HG03025 (cell line): ENCODE measurements at regions not wholly inside any gene's neighbourhood (a gene's known extent, or its start where the extent isn't known, plus 50 kb on each side); places are given as distances from the start of the nearest gene placed in this dataset.

Source experiments
- ATAC-seq: cut with Tn5 transposase; IDR thresholded peaks from one replicate; pipeline ENCODE4 v1.9.1; 2021; ENCODE audit warnings: mild to moderate bottlenecking, moderate library complexity; ENCODE audit not compliant: unreplicated experiment, low FRiP score

DNA sequence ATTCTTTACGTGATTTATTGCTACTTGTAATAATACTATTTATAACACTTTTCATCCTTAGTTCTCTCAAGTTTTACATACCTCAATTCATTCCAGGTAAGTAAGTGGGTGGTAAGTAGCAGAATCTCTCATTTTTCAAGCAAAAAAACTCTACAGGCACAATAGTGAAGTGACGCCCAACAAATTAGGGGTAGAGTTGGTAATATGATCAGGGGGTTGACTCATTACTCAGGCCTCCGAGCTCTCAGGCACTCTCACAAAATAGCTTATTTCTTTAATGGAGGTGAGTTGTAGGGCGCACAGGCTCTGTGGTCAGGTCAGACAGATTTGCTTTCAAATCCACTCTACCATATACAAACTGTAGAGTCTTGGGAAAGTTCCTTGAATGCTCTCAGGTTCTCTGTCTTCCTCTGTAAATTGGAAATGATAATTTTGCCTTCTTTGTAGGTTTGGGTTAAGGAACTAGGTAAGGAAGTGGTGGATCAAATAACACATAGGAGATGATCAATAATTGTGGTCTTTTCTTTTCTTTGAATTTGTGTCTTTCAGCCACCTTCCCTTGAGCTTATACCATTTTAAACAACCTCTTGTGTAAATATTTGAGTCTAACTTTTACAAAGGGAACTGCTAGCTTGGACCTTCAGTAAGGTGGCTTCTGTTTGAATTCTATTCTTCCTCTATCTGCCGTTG is 134.9 kb upstream of the LEF1 start:
- ATAC-seq, result no peak

DNA sequence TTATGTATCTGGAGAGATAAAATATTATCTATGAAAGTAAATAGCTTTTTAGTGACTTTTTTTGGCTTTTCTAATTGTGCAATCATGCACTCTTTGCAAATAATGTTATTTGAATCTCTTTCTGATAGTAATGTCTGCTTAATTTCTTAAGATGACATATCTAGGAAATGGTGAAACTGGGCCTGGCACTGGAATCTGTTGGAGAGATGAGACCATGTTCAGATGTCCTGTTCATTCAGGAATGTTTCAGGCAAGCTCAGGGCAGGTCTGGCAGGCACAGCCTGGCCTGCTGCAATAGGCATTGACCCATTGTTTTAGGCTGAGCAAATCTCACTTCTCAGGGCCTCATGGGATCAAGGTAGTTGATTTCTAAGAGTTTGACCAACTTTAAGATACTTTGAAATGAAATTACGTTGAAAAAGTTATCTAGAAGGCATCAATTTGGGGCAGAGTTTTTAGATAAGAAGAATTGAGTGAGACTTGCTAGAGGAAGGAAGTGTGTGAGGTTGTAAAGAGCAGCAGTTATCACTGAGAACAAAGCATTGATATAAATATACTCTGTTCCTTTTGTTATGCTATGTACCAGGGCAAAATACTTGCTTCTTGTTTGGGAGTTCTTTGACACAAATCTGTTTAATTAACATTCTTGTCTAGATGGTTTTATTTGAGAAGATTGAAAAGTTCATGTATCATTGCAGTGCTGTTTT is 133.0 kb upstream of the LEF1 start:
- ATAC-seq, result no peak

DNA sequence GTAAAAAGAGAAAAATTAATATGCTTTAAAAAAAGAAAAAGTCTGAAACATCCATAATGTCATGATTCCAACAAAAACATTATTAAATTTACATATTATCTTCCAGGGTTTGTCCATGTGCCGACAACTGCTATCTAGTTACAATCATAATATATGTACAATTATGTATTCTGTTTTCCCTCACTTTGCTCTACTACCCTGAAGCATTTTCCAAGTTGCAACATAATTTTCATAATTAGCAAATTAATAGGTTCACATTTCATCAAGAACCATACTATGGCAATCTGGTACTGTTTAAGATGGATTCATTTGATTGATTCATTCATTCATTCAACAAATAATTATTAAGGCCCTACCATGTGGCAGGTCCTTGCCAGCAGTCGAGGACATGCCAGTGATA is 128.9 kb upstream of the LEF1 start:
- ATAC-seq, result no peak

DNA sequence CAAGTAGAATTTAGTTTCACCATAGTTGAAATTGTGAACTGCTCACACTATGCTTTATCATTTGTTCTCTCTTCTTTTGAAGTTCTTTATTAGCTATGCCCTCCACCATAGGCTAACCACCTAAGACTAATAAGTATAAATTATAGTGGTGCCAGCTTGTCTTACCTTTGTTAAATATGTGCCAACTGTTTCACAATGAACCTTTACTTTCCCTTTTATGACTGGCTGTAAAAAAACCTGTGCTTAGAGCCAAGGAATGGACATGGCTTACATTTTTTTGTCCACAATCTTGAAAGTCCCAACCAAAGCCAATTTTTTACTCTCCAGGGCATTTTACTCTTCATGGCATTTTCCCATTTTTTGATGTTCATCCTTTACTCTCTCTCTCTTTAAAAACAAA is 123.5 kb upstream of the LEF1 start:
- ATAC-seq, result no peak

DNA sequence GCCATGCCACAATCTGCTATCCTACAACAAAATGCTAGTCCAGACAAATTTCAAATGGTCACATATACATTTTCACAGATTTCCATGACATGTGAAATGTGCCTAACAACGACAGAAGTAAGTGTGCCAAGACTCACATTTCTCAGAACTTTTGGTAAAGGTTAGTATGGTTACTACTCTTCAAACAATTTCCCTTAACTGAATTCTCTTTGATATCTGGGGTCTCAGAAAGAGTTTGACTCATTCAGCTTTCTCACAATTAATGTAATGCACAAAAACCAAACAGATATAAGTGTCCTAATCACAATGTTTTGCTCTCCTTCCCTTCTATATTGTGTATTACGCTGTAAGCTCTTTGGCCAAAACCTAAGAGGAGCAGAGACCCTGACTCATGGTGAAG is 122.4 kb upstream of the LEF1 start:
- no peak for ATAC-seq

DNA sequence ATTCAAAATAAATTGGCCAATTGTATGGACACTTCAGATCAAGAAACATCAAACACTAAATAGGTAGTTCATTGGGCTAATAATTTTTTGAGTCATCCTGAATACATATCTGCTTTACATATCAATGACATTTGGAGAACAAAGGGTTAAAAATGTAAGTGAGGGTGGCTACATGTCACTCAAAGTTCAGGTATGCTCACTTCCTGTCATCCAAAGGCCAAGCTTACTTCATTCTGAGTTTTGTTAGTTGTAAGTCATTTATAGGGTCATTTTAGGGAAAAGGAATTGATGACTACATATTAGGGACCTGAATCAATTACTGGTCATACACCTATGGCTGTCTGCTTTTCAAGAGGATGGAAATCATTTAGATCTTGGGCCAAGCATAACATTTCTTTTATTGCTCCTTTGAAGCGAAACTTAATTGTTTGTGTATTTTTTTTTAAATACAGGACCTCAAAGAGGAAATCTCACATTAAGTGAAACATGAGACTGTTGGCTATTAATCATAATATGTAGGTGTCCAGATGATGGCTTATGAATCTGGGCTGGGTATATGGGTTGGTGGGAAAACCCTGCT is 119.2 kb upstream of the LEF1 start:
- ATAC-seq, result no peak

DNA sequence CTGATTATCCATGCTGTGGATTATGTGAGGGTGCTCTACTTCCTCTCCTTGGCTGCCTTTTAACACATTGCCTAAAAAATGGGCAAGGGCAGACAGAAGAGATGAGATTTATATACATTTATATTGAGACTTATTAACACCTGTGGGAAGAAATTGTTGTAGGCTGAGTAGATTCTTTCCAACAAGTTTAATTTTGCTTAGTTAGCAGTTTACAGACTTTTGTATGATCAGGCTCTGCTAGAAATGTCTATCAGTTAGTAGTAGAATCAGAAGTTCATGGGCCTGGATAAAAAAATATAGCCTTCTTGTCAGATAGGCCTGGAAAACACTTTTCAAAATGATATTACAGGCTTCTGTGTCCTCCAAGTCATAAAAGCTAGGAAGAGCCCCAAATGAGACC is 111.3 kb upstream of the LEF1 start:
- ATAC-seq, result no peak

DNA sequence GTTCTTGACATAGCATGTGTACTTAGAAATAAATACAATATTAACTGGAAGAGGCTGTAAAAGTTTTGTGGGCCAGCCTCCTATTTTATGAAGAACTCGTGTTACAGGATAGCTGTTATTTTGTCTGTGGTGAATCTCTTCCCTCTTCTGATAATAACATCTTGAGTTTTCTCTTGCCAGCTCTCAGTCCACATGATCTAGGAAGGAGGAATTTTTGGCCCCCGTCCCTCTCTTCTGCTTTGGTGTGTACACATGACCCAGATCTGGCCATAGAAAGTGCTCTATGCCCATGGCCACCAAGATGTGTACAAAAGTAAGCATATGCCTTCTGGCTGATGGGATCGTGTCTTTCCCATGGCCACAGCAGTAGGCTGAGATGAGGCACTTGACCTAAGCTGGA is 108.0 kb upstream of the LEF1 start:
- ATAC-seq, result no peak

DNA sequence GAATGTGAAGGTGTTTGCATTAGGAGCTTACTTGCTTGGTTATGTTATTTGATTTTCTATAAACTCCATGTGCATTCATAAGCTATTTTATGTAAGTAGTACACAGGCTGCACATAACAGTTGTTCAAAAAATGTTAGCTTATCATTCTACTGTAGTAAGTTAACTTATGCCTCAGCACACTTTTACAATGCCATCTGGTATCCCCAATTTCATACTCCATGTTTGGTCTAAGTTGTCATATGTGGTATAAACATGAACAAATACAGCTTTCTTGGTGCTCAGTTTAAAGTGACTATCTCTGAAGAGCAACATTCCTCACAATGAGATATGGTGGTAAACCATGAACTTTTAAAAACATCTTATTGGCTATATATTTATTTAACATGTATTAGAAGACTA is 104.3 kb upstream of the LEF1 start:
- no peak for ATAC-seq

DNA sequence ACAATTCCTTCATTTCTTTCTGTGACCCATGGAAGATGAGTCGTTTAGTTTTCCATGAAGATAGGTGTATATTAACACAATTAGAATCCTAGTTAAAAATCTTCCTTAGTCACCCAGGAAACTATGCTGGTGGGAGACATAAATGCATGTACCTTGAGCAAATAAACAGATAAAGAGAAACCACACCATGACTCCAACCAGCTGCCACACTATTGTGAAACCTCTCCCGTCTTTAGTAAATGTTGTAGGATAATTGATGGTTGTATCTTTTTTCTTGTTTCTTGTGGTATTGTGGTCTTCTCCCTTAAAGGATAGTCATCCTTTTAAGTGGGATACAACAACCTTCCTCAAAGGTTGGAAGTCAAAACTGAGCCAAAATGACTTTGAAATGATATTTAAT is 103.8 kb upstream of the LEF1 start:
- ATAC-seq, result no peak

DNA sequence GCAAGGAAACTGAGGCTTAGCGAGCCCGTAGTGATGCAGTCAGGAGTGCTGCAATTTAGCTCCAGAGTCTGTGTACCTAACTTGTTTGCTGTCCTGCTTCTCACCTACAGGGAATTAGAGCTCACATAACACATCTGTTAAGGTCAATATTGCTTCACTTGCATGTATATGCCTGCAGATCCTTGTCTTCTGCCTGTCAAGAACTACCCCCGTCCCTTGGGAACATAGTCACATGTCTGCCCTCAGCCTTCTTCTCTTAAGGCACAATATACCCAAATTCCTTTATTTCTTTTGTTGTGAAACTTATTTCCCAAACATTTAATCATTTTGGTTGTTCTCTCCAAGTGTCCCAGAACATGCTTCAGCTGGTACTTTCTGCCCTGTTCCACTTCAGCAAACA is 103.3 kb upstream of the LEF1 start:
- no peak for ATAC-seq

DNA sequence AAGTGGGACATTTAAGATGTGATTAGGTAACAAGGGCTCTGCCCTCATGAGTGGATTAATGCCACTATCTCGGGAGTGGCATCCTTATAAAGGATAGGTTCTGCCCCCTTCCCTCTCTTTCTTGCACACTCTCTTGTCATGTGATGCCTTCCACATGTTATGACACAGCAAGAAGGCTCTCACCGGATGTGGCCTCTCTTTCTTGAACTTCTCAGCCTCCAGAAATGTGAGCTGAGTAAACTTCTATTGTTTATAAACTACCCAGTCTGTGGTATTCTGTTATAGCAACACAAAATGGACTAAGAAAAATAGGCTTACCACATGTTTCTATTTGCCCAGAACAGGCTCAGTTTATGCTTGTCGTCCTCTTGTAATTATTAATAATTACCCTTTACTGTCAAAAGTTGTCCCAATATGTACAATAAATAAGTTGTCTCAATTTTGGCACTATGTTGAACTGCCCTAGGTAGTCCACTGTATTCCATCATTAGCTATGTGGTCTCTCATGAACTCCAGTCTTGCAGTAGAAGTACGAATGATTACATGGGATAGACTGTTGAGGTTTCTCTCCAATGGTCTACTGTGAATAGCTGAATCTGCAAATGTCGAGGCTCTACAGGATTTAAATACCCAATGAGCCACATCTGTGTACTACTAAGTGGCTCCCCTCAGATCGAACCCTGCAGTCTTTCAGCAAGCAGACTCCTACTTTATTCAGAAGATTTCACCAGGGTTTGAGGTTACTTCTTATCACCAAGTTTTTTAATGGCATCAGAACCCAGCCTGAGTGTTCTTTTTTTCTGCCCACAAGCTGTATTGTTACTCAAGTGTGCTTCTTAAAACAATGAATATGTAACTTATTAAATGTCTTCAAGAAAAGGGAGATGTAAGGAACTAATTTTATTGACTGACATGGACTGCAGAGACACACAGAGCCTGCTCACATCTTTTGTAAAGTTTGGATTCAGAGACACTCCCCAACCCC is 102.0 kb upstream of the LEF1 start:
- ATAC-seq, result no peak

DNA sequence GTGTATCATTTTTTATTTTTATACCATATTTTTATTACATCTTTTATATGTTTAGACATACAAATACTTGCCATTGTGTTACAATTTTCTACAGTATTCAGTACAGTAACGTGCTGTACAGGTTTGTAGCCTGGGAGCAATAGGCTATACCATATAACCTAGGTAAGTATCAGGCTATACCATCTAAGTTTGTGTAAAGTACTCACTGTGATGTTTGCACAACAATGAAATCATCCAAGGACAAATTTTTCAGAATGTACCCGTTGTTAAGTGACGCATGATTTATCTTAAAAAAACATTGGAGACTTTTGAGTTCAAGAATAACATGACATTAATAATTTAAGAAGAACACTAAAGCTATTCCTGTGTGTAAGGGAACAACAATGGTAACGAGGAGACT is 96.0 kb upstream of the LEF1 start:
- no peak for ATAC-seq

DNA sequence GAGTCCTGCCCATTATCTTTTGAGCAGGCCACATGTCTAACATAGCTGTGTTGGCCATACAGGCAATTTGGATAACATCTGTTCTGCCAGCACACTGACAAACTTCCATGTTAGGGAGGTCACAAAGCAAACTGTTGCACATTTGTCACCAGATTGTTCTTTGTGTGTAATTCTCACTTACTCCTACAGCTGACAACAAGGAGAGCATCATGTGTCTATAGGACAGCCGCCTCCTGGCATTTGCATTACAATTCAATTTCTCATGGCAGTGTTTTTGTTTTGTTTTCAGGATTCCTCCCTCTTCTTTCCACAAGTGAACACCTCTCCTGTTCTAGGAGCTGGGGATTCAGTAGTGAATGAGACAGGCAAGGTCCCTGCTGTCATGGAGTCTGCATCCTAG is 94.3 kb upstream of the LEF1 start:
- ATAC-seq, result no peak

DNA sequence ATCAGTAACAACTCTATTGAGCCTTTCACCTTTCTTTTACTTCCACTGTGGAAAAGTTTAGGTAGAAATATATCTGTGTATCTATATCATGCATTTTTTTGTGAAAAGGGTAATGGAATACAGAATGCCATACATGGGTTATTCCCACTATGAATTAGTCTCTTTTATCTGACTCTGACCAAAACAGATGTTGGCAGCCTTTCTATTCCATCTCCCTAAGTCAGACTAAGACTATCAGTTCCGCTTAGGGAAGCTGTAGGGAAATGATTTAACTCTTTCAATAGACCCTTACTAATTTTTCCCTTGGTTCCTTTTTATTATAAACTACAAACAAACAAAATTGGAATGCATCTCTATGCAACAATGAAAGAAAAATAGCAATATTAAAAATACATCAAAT is 92.3 kb upstream of the LEF1 start:
- ATAC-seq, result no peak

DNA sequence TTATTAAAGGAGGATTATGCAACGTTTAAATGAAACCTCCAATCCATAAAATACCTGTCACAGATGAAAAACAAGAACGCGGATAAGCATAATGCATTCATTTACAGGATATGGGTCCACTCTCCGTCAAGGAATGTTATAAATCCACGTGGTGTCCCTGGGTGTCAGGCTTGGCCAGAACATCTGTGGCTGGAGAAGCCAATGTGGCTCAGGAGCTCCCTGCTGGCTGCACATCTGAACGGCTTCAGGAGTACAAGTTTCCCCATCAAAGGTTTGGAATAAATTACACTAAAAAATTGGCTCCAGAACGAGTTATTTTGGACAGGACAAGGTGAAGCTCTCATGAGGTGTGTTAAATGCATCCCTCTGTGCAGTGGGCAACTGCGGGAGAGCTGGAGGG is 87.8 kb upstream of the LEF1 start:
- ATAC-seq, result no peak

DNA sequence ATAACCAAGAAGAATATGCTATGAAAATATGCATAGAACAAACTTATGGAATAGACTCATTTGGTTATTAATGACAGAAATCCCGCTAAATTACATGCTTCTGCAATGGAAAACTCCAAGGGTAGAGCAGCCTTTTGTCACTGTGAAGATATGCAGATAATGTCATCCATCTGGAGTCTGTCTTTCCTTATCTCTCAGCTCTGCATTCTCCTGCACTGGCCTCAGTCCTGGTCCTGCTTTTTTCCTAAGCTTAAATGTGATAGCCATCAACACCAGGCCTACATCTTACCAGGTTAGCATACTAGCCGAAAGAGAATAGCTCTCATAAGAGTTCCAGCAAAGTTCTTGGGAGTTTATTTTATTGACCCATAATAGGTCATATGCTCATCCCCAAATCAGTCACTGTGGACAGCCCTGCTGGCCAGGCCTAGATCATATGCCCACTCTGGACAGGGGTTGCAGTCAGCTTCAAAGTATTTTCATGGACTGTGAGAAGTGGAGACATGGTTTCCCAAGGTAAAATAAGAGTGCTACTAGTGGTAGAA is 86.5 kb upstream of the LEF1 start:
- no peak for ATAC-seq

DNA sequence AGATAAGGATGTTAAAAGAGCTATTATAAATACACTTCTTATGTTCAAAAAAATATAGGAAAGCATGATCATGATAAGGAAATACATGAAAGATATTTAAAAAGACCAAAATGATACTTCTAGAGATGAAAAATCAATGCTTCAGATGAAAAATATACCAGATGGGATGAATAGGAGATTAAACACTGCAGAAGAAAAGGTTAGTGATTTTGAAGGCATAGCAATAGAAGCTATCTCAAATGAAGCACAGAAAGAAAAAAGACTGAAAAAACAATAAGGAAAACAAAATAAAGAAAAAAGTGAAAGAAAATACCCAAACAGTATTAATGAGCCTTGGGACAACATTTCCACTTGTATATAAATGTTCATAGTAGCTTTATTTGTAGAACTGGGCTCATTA is 80.7 kb upstream of the LEF1 start:
- ATAC-seq, result no peak

DNA sequence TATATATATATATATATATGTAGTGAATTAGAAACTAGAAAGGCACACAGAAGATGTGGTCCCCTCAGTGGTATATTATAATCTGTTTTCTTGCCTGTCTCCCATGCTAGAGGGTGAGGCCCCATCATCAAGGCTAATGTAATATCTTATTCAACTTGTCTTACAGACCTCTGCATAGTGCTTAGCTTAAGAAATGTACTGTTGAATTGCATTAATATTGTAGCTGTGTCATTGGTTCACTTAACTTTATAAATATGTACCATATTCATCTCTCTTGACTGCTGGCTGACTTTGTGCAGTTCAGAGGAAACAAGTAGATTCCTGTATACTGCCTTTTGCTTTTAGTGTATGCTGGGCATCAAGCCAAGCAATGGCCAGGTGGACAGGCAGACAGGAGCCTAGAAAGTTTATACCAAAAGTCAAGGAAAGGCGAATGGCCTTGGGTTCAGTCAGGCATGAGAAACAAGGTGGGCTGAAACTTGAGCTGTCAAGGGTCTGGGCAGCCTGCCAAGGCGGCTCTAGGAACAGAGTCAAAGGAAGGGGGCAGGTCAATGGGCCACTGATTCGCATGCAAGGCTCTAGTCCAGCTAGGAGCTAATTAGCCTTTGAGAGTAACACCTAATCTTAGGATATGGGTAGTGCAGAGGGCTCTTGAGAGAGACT is 78.8 kb upstream of the LEF1 start:
- no peak for ATAC-seq

DNA sequence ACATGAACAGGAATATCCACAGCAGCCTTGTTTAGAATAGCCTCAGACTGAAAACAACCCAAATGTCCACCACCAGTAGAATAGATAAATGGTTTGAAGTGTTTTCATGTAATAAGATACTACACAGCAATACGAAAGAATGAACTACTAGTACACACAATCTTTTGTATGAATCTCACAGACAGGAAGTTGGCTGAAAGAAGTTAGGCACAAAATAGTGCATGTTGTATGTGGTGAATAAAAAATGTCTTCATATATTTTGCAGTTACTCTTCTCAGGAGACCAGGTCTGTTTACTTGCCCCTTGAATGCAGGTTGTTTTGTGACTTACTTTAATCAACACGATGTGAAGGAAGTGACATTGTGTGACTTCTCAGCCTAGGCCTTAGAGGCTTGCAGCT is 75.9 kb upstream of the LEF1 start:
- ATAC-seq, result no peak
